ENCODE measurements at regions not wholly inside any gene's neighbourhood (a gene's known extent, or its start where the extent isn't known, plus 50 kb on each side); places are given as distances from the start of the nearest gene placed in this dataset.

- H3K4me3 Mint-ChIP-seq, result no peak overlapping the region
- H3K9me3 Mint-ChIP-seq, result peaks cover 0 to 28% (median 12%) of the 10 kb centered on the region in 5 donors
Observed at GRCh38 chr12:78385541-78385940, 479.0 kb upstream of the SYT1 start.

GRCh38 chr12:78386871-78387270 lies 477.7 kb upstream of the SYT1 start:
- Histone ChIP-seq H3K4me3 (ENCODE audit: low read length) (no peak overlapping the region), H3K27me3 (ENCODE audit: insufficient read depth, low read length, poor library complexity, severe bottlenecking) (no peaks in the 10 kb centered on the region), H3K36me3 (ENCODE audit: insufficient read depth, low read length) (no peaks in the 10 kb centered on the region), H3K9me3 (ENCODE audit: low read length) (no peaks in the 10 kb centered on the region), H3K27ac (ENCODE audit: low read depth, low read length) (no peak overlapping the region), H3K4me1 (ENCODE audit: insufficient read depth, low read length) (no peaks in the 10 kb centered on the region)
- no peaks in the 10 kb centered on the region for H3K4me1 Mint-ChIP-seq
- POLR2A ChIA-PET, result no interaction called here
- DNase-seq, result no peak
- no peaks in the 10 kb centered on the region for H3K27me3 Mint-ChIP-seq
- peaks cover 0 to 2% (median 0%) of the 10 kb centered on the region in 3 donors for H3K36me3 Mint-ChIP-seq
- CTCF ChIA-PET, result no interaction called here
- no peak overlapping the region for H3K4me3 Mint-ChIP-seq
- H3K27ac Mint-ChIP-seq, result no peak overlapping the region
- peaks cover 0 to 28% (median 13%) of the 10 kb centered on the region in 5 donors for H3K9me3 Mint-ChIP-seq

More at GRCh38 chr12:78385541-78385940, 479.0 kb upstream of the SYT1 start:
- DNase-seq, result no peak
- ChIA-PET POLR2A (no interaction called here), CTCF (no interaction called here)
- Histone ChIP-seq H3K4me1 (ENCODE audit: insufficient read depth, low read length) (no peaks in the 10 kb centered on the region), H3K27me3 (ENCODE audit: insufficient read depth, low read length, poor library complexity, severe bottlenecking) (no peaks in the 10 kb centered on the region), H3K27ac (ENCODE audit: low read depth, low read length) (no peak overlapping the region), H3K36me3 (ENCODE audit: insufficient read depth, low read length) (no peaks in the 10 kb centered on the region), H3K4me3 (ENCODE audit: low read length) (no peak overlapping the region), H3K9me3 (ENCODE audit: low read length) (no peaks in the 10 kb centered on the region)
- no peak overlapping the region for H3K27ac Mint-ChIP-seq
- peaks cover 0 to 2% (median 0%) of the 10 kb centered on the region in 3 donors for H3K36me3 Mint-ChIP-seq
- no peaks in the 10 kb centered on the region for H3K27me3 Mint-ChIP-seq
- no peaks in the 10 kb centered on the region for H3K4me1 Mint-ChIP-seq

GRCh38 chr12:78387721-78388120 lies 476.9 kb upstream of the SYT1 start:
- no peak overlapping the region for H3K27ac Mint-ChIP-seq
- Histone ChIP-seq H3K4me3 (ENCODE audit: low read length) (no peak overlapping the region), H3K27ac (ENCODE audit: low read depth, low read length) (no peak overlapping the region), H3K9me3 (ENCODE audit: low read length) (no peaks in the 10 kb centered on the region), H3K4me1 (ENCODE audit: insufficient read depth, low read length) (no peaks in the 10 kb centered on the region), H3K27me3 (ENCODE audit: insufficient read depth, low read length, poor library complexity, severe bottlenecking) (no peaks in the 10 kb centered on the region), H3K36me3 (ENCODE audit: insufficient read depth, low read length) (no peaks in the 10 kb centered on the region)
- no peaks in the 10 kb centered on the region for H3K4me1 Mint-ChIP-seq
- no peak for DNase-seq
- H3K4me3 Mint-ChIP-seq, result no peak overlapping the region
- no peaks in the 10 kb centered on the region for H3K36me3 Mint-ChIP-seq
- CTCF ChIA-PET, result no interaction called here
- no peaks in the 10 kb centered on the region for H3K27me3 Mint-ChIP-seq
- peaks cover 0 to 32% (median 12%) of the 10 kb centered on the region in 5 donors for H3K9me3 Mint-ChIP-seq
- POLR2A ChIA-PET, result no interaction called here

GRCh38 chr12:78388461-78388860 lies 476.1 kb upstream of the SYT1 start:
- Histone ChIP-seq H3K9me3 (ENCODE audit: low read length) (no peaks in the 10 kb centered on the region), H3K27ac (ENCODE audit: low read depth, low read length) (no peak overlapping the region), H3K36me3 (ENCODE audit: insufficient read depth, low read length) (no peaks in the 10 kb centered on the region), H3K4me1 (ENCODE audit: insufficient read depth, low read length) (no peaks in the 10 kb centered on the region), H3K27me3 (ENCODE audit: insufficient read depth, low read length, poor library complexity, severe bottlenecking) (no peaks in the 10 kb centered on the region), H3K4me3 (ENCODE audit: low read length) (no peak overlapping the region)
- Mint-ChIP-seq H3K27me3 (no peaks in the 10 kb centered on the region), H3K4me3 (no peak overlapping the region), H3K36me3 (no peaks in the 10 kb centered on the region), H3K9me3 (peaks cover 0 to 32% (median 8%) of the 10 kb centered on the region in 5 donors), H3K4me1 (no peaks in the 10 kb centered on the region), H3K27ac (no peak overlapping the region)
- CTCF ChIA-PET, result no interaction called here
- DNase-seq, result no peak
- POLR2A ChIA-PET, result no interaction called here

- DNase-seq, result no peak
- no peaks in the 10 kb centered on the region for H3K36me3 Mint-ChIP-seq
- Histone ChIP-seq H3K36me3 (ENCODE audit: insufficient read depth, low read length) (no peaks in the 10 kb centered on the region), H3K4me3 (ENCODE audit: low read length) (no peak overlapping the region), H3K9me3 (ENCODE audit: low read length) (no peaks in the 10 kb centered on the region), H3K27ac (ENCODE audit: low read depth, low read length) (no peak overlapping the region), H3K27me3 (ENCODE audit: insufficient read depth, low read length, poor library complexity, severe bottlenecking) (no peaks in the 10 kb centered on the region), H3K4me1 (ENCODE audit: insufficient read depth, low read length) (no peaks in the 10 kb centered on the region)
- no peaks in the 10 kb centered on the region for H3K27me3 Mint-ChIP-seq
- peaks cover 2 to 18% (median 7%) of the 10 kb centered on the region in 5 donors for H3K9me3 Mint-ChIP-seq
- ChIA-PET CTCF (no interaction called here), POLR2A (no interaction called here)
- no peak overlapping the region for H3K4me3 Mint-ChIP-seq
- no peak overlapping the region for H3K27ac Mint-ChIP-seq
- H3K4me1 Mint-ChIP-seq, result no peaks in the 10 kb centered on the region
Observed at GRCh38 chr12:78390920-78391319, 473.7 kb upstream of the SYT1 start.

GRCh38 chr12:78392918-78393317 lies 471.7 kb upstream of the SYT1 start:
- H3K27ac ChIP-seq (ENCODE audit: low read depth, low read length), result no peak overlapping the region
- H3K27me3 ChIP-seq (ENCODE audit: insufficient read depth, low read length, poor library complexity, severe bottlenecking), result no peaks in the 10 kb centered on the region
- H3K4me1 ChIP-seq (ENCODE audit: insufficient read depth, low read length), result no peaks in the 10 kb centered on the region
- ChIA-PET CTCF (no interaction called here), POLR2A (no interaction called here)
- no peaks in the 10 kb centered on the region for H3K4me1 Mint-ChIP-seq
- H3K36me3 Mint-ChIP-seq, result no peaks in the 10 kb centered on the region
- H3K27ac Mint-ChIP-seq, result no peak overlapping the region
- DNase-seq, result no peak
- H3K4me3 ChIP-seq (ENCODE audit: low read length), result no peak overlapping the region
- H3K9me3 ChIP-seq (ENCODE audit: low read length), result no peaks in the 10 kb centered on the region
- no peak overlapping the region for H3K4me3 Mint-ChIP-seq
- H3K9me3 Mint-ChIP-seq, result peaks cover 3 to 17% (median 15%) of the 10 kb centered on the region in 5 donors
- no peaks in the 10 kb centered on the region for H3K36me3 ChIP-seq (ENCODE audit: insufficient read depth, low read length)
- no peaks in the 10 kb centered on the region for H3K27me3 Mint-ChIP-seq

GRCh38 chr12:78395961-78396360 lies 468.6 kb upstream of the SYT1 start:
- Histone ChIP-seq H3K4me3 (ENCODE audit: low read length) (no peak overlapping the region), H3K9me3 (ENCODE audit: low read length) (no peaks in the 10 kb centered on the region), H3K36me3 (ENCODE audit: insufficient read depth, low read length) (no peaks in the 10 kb centered on the region), H3K27ac (ENCODE audit: low read depth, low read length) (no peak overlapping the region), H3K4me1 (ENCODE audit: insufficient read depth, low read length) (no peaks in the 10 kb centered on the region), H3K27me3 (ENCODE audit: insufficient read depth, low read length, poor library complexity, severe bottlenecking) (no peaks in the 10 kb centered on the region)
- Mint-ChIP-seq H3K4me1 (no peaks in the 10 kb centered on the region), H3K36me3 (no peaks in the 10 kb centered on the region), H3K9me3 (peaks cover 1 to 13% (median 9%) of the 10 kb centered on the region in 5 donors), H3K4me3 (no peak overlapping the region), H3K27ac (no peak overlapping the region), H3K27me3 (no peaks in the 10 kb centered on the region)
- no peak for DNase-seq
- POLR2A ChIA-PET, result no interaction called here
- CTCF ChIA-PET, result no interaction called here

- no peaks in the 10 kb centered on the region for H3K4me1 ChIP-seq (ENCODE audit: insufficient read depth, low read length)
- no peaks in the 10 kb centered on the region for H3K36me3 Mint-ChIP-seq
- no peaks in the 10 kb centered on the region for H3K27me3 ChIP-seq (ENCODE audit: insufficient read depth, low read length, poor library complexity, severe bottlenecking)
- H3K4me1 Mint-ChIP-seq, result no peaks in the 10 kb centered on the region
- no peak for DNase-seq
- H3K27ac Mint-ChIP-seq, result no peak overlapping the region
- no peak overlapping the region for H3K4me3 ChIP-seq (ENCODE audit: low read length)
- H3K4me3 Mint-ChIP-seq, result no peak overlapping the region
- no peaks in the 10 kb centered on the region for H3K36me3 ChIP-seq (ENCODE audit: insufficient read depth, low read length)
- no peaks in the 10 kb centered on the region for H3K27me3 Mint-ChIP-seq
- ChIA-PET POLR2A (no interaction called here), CTCF (no interaction called here)
- peaks cover 1 to 13% (median 9%) of the 10 kb centered on the region in 5 donors for H3K9me3 Mint-ChIP-seq
- H3K9me3 ChIP-seq (ENCODE audit: low read length), result no peaks in the 10 kb centered on the region
- no peak overlapping the region for H3K27ac ChIP-seq (ENCODE audit: low read depth, low read length)
Observed at GRCh38 chr12:78396538-78396937, 468.0 kb upstream of the SYT1 start.

- no peak overlapping the region for H3K4me3 Mint-ChIP-seq
- H3K27me3 Mint-ChIP-seq, result no peaks in the 10 kb centered on the region
- H3K27me3 ChIP-seq (ENCODE audit: insufficient read depth, low read length, poor library complexity, severe bottlenecking), result no peaks in the 10 kb centered on the region
- DNase-seq, result no peak
- H3K27ac Mint-ChIP-seq, result no peak overlapping the region
- peaks cover 1 to 13% (median 10%) of the 10 kb centered on the region in 5 donors for H3K9me3 Mint-ChIP-seq
- H3K36me3 ChIP-seq (ENCODE audit: insufficient read depth, low read length), result no peaks in the 10 kb centered on the region
- H3K4me1 Mint-ChIP-seq, result no peaks in the 10 kb centered on the region
- no peaks in the 10 kb centered on the region for H3K4me1 ChIP-seq (ENCODE audit: insufficient read depth, low read length)
- no peaks in the 10 kb centered on the region for H3K9me3 ChIP-seq (ENCODE audit: low read length)
- H3K4me3 ChIP-seq (ENCODE audit: low read length), result no peak overlapping the region
- no peaks in the 10 kb centered on the region for H3K36me3 Mint-ChIP-seq
- CTCF ChIA-PET, result no interaction called here
- no peak overlapping the region for H3K27ac ChIP-seq (ENCODE audit: low read depth, low read length)
- POLR2A ChIA-PET, result no interaction called here
Observed at GRCh38 chr12:78398750-78399149, 465.8 kb upstream of the SYT1 start.

Measured in CD8-positive, alpha-beta memory T cell (primary cell).